Panc1 (cell line): ENCODE measurements at regions not wholly inside any gene's neighbourhood (a gene's known extent, or its start where the extent isn't known, plus 50 kb on each side); places are given as distances from the start of the nearest gene placed in this dataset.

Experiments used
- ATAC-seq: fragments of 200-7000 bp; cut with Tn5 transposase; 2 replicates; pipeline ENCODE4 v1.9.1; 2020; ENCODE audit warnings: mild to moderate bottlenecking, moderate library complexity
- BruUV-seq: library from RNA; stranded (reverse); fragments of 400-500 nt; replicated peaks from 2 replicates; lab custom pipeline; 2021; lab: Mats Ljungman, UMichigan
- CTCF ChIA-PET: fragments of 300-600 bp; sonication (Branson Sonifier 250); formaldehyde crosslinking; loops from one replicate; lab custom pipeline; 2022; ENCODE audit warnings: antibody characterized with exemption; lab: Charles Lee
- POLR2A ChIA-PET: fragments of 300-600 bp; sonication (Branson Sonifier 250); formaldehyde crosslinking; loops from one replicate; lab custom pipeline; 2022; ENCODE audit warnings: antibody characterized with exemption; lab: Charles Lee
- DNase-seq: peaks from one replicate; pipeline ENCODE4 v3.0.0-alpha.2; 2010; ENCODE audit warnings: low read depth, low spot score
- H3K27ac ChIP-seq: 2 replicates; pipeline ENCODE4 v1.5.1; 2011; ENCODE audit warnings: mild to moderate bottlenecking, low read length, inconsistent platforms
- H3K27me3 ChIP-seq: fragments of 200-500 bp; sonication (Bioruptor generic); 2 replicates; pipeline ENCODE4 v1.6.0; 2014; ENCODE audit warnings: low read length, inconsistent platforms; ENCODE audit not compliant: control insufficient read depth, insufficient read depth
- H3K36me3 ChIP-seq: fragments of 200-500 bp; sonication (Bioruptor generic); 2 replicates; pipeline ENCODE4 v1.5.1; 2014; ENCODE audit warnings: inconsistent platforms, mild to moderate bottlenecking, low read length, moderate library complexity; ENCODE audit not compliant: control insufficient read depth, insufficient read depth
- H3K4me1 ChIP-seq: 2 replicates; pipeline ENCODE4 v1.5.1; 2011; ENCODE audit warnings: inconsistent platforms, mild to moderate bottlenecking, low read length, moderate library complexity; ENCODE audit not compliant: control insufficient read depth, insufficient read depth
- H3K4me3 ChIP-seq, 2 experiments: 2 replicates each; pipeline ENCODE4 v1.5.1; 2011 to 2012; ENCODE audit warnings: low read depth in 2 of 2, low read length in 2 of 2, mild to moderate bottlenecking in 2 of 2, inconsistent platforms in 1 of 2, moderate library complexity in 1 of 2
- H3K9me3 ChIP-seq: fragments of 200-500 bp; sonication (Bioruptor generic); 2 replicates; pipeline ENCODE4 v1.5.1; 2014; ENCODE audit warnings: low read depth, mild to moderate bottlenecking, inconsistent platforms, low read length, moderate library complexity; ENCODE audit not compliant: control insufficient read depth, insufficient read depth
- POLR2AphosphoS5 ChIP-seq: IDR thresholded peaks from 2 replicates; pipeline ENCODE4 v1.6.1; 2012; ENCODE audit warnings: mild to moderate bottlenecking, low read depth, low read length, moderate library complexity
- SIN3A ChIP-seq: IDR thresholded peaks from 2 replicates; pipeline ENCODE4 v1.6.1; 2012; ENCODE audit warnings: low read depth, mild to moderate bottlenecking, low read length, moderate library complexity, borderline replicate concordance; ENCODE audit not compliant: insufficient read depth
- TCF7L2 ChIP-seq: IDR thresholded peaks from 2 replicates; pipeline ENCODE4 v1.6.1; 2011; ENCODE audit warnings: mild to moderate bottlenecking, low read depth, low read length, inconsistent platforms
- in situ Hi-C: cut with HindIII; loops from 2 replicates; pipeline ENCODE4 v1.10.0; 2016; ENCODE audit warnings: low sequenced_read_pairs, low pct_unique_long_range_greater_than_20kb
- intact Hi-C: fragments of 100-400 bp; cut with micrococcal nuclease; formaldehyde crosslinking; loops from one replicate; pipeline ENCODE4 v1.10.0; 2022; ENCODE audit not compliant: unreplicated experiment
- TF ChIP-seq, protein P1 (sequence below): fragments of 450-650 bp; IDR thresholded peaks from 2 replicates; pipeline ENCODE4 v1.5.1; 2017; ENCODE audit warnings: mild to moderate bottlenecking
- TF ChIP-seq, protein P2 (sequence below), 2 experiments: IDR thresholded peaks; 2 replicates each; pipeline ENCODE4 v1.6.1; 2011 to 2012; ENCODE audit warnings: low read depth in 2 of 2, control low read depth in 1 of 2, low read length in 1 of 2, mild to moderate bottlenecking in 1 of 2, moderate library complexity in 1 of 2; ENCODE audit not compliant: insufficient read depth in 1 of 2

DNA sequence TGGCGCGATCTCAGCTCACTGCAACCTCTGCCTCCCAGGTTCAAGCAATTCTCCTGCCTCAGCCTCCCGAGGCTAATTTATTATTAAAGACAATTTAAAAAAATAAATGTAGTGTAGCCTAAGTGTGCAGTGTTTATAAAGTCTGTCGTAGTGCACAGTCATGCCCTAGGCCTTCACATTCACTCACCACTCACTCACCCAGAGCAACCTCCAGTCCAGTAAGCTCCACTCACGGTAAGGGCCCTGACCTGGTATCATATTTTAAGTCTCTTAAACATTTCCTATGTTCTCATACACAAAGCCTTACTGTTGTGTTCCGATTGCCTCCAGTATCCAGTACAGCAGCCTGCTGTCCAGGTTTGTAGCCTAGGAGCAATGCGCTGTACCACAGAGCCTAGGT, 168.2 kb upstream of the FOXQ1 start:
- CTCF ChIA-PET = no interaction called here
- in situ Hi-C loops = no loop called here

DNA sequence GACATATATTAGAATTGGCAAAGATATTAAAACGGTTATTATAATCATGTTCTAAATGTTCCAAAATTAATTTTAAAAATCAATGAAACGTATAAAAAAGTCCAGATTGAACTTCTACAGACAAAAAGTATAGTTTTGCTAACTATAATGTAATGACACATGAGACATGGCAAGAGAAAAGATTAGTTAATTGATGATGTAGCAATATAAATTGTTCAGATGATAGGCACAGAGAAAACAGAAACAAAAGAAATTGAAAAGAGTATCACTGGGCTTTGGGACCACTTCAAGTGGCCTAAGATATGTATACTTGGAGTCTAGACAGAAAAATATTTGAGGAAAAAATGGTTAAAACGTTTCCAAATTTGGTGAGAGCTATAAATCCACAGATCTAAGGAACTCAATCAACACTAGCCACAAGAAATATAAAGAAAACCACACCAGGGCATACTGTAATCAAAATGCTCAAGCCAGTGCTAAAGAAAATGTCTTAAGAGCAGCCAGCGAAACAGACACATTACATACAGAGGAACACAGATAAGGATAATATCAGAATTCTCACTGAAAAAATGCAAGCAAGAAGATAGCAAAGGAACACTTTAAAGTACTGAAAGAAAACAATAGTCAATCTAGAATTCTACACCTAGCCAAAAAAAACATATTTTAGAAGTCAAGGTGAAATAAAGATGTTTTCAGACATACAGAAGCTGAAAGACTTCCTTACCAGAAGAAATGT, 172.6 kb upstream of the FOXQ1 start:
- intact Hi-C loops = no loop called here
- Histone ChIP-seq H3K9me3 (no peaks in the 10 kb centered on the region), H3K4me3 (no peak overlapping the region), H3K4me1 (no peaks in the 10 kb centered on the region), H3K36me3 (no peaks in the 10 kb centered on the region), H3K27me3 (no peaks in the 10 kb centered on the region; the same call in 1 of the 2 replicates), H3K27ac (no peak overlapping the region)
- ATAC-seq (no peak), DNase-seq (no peak)
- in situ Hi-C loops = no loop called here
- CTCF ChIA-PET = no interaction called here
- TF ChIP-seq, protein P1, sequence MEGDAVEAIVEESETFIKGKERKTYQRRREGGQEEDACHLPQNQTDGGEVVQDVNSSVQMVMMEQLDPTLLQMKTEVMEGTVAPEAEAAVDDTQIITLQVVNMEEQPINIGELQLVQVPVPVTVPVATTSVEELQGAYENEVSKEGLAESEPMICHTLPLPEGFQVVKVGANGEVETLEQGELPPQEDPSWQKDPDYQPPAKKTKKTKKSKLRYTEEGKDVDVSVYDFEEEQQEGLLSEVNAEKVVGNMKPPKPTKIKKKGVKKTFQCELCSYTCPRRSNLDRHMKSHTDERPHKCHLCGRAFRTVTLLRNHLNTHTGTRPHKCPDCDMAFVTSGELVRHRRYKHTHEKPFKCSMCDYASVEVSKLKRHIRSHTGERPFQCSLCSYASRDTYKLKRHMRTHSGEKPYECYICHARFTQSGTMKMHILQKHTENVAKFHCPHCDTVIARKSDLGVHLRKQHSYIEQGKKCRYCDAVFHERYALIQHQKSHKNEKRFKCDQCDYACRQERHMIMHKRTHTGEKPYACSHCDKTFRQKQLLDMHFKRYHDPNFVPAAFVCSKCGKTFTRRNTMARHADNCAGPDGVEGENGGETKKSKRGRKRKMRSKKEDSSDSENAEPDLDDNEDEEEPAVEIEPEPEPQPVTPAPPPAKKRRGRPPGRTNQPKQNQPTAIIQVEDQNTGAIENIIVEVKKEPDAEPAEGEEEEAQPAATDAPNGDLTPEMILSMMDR = no peak
- TF ChIP-seq SIN3A = no peak
- POLR2A ChIA-PET = no interaction called here
- BruUV-seq = no TSS peak

More for the DNA sequence above, 168.2 kb upstream of the FOXQ1 start:
- H3K36me3 ChIP-seq = no peaks in the 10 kb centered on the region
- H3K27ac ChIP-seq = no peak overlapping the region
- BruUV-seq = no TSS peak
- H3K27me3 ChIP-seq = no peaks in the 10 kb centered on the region; the same call in 1 of the 2 replicates
- TF ChIP-seq, protein P2, sequence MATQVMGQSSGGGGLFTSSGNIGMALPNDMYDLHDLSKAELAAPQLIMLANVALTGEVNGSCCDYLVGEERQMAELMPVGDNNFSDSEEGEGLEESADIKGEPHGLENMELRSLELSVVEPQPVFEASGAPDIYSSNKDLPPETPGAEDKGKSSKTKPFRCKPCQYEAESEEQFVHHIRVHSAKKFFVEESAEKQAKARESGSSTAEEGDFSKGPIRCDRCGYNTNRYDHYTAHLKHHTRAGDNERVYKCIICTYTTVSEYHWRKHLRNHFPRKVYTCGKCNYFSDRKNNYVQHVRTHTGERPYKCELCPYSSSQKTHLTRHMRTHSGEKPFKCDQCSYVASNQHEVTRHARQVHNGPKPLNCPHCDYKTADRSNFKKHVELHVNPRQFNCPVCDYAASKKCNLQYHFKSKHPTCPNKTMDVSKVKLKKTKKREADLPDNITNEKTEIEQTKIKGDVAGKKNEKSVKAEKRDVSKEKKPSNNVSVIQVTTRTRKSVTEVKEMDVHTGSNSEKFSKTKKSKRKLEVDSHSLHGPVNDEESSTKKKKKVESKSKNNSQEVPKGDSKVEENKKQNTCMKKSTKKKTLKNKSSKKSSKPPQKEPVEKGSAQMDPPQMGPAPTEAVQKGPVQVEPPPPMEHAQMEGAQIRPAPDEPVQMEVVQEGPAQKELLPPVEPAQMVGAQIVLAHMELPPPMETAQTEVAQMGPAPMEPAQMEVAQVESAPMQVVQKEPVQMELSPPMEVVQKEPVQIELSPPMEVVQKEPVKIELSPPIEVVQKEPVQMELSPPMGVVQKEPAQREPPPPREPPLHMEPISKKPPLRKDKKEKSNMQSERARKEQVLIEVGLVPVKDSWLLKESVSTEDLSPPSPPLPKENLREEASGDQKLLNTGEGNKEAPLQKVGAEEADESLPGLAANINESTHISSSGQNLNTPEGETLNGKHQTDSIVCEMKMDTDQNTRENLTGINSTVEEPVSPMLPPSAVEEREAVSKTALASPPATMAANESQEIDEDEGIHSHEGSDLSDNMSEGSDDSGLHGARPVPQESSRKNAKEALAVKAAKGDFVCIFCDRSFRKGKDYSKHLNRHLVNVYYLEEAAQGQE (IDR thresholded peaks at IDR 0.05; ENCODE audit: insufficient read depth in 1 of 2, low read depth in 2 of 2, low read length in 1 of 2) = no peak
- no peak for TF ChIP-seq TCF7L2
- TF ChIP-seq SIN3A = no peak
- TF ChIP-seq, protein P1 = no peak
- no peak for TF ChIP-seq POLR2AphosphoS5
- H3K4me3 ChIP-seq = no peak overlapping the region
- ATAC-seq (no peak), DNase-seq (no peak)
- intact Hi-C loops = no loop called here
- no peaks in the 10 kb centered on the region for H3K4me1 ChIP-seq
- no peaks in the 10 kb centered on the region for H3K9me3 ChIP-seq
- POLR2A ChIA-PET = no interaction called here
